Activated CD4-positive, alpha-beta T cell treated with anti-CD3 and anti-CD28 coated beads, Interleukin-2, Interleukin-6, amounts not matched to agents 100 ng/mL and 50 ng/mL, durations not matched to agents 16 hours and 8 hours (primary cell): ENCODE measurements at regions not wholly inside any gene's neighbourhood (a gene's known extent, or its start where the extent isn't known, plus 50 kb on each side); places are given as distances from the start of the nearest gene placed in this dataset.

Experiments
- DNase-seq: peaks from one replicate; pipeline ENCODE4 v3.0.0-alpha.2; 2020

GRCh38 chr7:86970986-86971385, 88.5 kb downstream of the ELAPOR2 start:
- no peak for DNase-seq

DNA sequence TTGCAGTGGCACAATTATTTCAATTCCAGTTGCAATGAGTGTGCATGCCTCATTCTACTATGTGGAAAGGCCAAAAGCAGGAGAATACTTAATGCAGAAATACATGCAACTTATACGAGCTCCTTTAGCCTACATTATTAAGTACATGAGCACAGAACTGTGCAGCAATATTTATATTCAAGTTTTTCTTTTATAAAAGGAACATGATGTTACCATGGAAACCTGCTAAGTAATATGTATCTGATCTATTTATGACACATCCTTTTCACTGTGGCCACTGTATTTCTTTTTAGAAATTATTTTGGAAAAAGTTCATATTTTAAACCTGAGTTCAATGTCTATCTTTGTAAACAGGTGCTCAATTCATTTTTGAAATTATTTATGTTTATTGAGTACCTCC, 88.9 kb downstream of the ELAPOR2 start:
- DNase-seq: no peak

DNA sequence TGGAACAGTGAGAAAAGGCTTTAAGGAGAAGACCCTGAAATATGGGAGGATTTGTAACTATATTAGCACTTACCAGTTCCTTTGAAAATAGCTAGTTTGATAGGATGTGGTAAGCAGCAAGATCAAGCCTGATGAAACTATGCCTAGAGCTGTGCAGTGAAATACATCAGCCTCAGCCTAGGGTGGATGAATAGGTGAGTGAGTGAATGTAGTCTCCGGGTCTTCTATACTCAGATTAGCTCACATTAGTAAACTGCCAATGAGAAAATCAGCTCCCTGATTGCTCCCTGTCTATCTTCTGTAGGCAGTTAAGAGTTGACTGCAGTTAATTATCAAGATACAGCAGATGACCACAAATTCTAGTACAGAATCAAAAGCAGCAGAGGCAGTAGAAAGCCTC, 89.6 kb downstream of the ELAPOR2 start:
- no peak for DNase-seq

DNA sequence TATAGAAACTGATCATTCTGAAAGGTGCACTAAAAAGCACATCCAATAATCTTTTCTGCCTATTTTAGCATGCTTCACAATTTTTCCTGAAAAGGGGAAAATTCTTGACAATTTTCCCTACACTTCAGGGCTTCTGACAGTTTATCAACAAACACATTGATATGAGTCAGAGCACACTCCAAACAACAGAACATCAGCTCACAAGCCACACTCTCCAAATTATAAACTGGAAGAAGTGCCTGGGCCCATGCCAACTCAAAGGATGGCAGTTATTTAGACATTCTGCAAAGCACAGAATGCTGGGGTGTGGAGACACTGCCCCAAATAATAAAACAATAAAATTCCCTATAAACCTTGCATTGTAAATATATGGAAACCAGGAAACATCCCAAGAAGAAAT, 90.8 kb downstream of the ELAPOR2 start:
- DNase-seq: no peak

GRCh38 chr7:86966916-86967315, 92.5 kb downstream of the ELAPOR2 start:
- DNase-seq: no peak

DNA sequence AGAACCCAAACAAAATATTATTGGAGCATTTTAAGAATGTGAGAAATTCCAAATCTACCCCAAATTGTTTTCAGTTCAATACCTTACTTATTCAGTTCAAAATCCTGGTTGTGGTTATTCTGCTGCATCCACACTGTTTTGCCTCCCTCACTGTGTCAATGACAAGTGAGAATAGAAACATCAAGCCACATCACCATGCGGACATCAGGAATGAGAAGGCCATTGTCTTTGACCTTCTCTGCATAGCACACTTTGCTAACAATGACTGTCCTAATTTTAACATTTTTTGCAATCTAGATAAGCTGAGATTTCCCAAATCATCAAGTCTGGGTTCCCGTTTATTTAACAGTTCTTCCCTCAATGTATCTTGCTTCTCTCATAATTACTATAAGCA, 93.7 kb downstream of the ELAPOR2 start:
- DNase-seq: no peak

DNA sequence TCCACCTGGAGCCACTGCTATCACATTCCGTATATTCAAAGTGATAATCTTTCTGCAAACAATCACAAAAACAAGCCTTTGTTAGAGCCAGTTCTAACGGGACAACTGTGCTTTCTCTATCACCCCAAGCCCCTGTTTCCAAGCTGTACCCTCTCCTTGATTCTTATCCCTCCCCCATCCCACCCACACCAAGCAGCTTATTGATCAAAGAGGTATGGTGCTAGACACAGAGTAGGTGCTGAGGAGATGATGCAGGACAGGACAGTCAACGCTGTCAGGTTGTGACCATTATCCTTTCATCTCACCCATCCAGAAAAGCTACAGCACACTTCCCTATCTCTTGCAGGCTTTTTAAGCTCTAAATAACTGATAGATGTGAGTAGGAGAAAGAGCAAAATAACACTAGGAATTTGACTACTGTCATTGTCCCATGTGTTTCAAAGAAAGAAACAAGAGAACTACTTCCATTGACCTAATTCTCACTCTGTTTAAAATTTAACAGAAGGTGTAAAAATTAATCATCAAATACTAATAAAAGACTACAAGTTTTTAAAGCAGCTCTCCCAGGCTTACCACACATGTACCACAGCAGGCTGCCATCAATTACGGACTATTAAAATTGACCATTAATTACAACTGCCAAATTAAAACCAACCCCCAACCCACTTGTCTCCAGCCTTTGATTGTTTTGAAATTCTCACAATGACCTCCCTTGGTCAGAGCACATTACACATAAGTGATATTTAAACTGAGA, 94.3 kb downstream of the ELAPOR2 start:
- no peak for DNase-seq

DNA sequence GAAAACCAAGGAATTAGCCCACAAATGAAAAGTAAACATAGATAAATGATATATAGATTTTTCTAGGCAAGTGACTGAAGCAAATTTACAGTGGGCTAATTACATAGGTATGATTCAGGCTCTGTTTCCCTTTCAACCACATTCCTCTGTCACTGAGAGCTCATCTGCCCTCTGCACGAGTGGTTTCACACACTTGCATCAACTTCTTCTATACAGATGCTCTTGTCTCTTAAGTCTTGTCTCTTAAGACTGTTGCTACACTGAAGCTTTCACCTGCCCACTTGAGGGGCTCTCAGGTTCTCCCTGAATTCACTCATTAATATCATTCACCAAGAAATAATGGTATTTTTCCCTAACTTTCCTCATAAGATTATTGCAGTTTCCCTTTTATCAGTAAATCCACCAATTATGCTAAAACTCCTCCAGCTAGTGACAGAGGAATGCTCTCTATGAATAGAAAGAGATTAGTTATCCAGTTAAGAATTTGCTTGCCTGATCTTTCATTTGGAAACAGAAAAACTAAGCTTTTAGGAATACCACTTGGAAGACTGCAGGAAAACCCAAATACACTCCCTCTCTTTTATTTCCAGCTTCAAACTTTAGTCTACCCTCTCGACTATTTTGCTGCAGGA, 95.7 kb downstream of the ELAPOR2 start:
- peak; percentile 7 for DNase-seq

- DNase-seq: no peak
Measured at GRCh38 chr7:86962623-86963022, 96.8 kb downstream of the ELAPOR2 start.

- DNase-seq: no peak
Measured at GRCh38 chr7:86961686-86962085, 97.8 kb downstream of the ELAPOR2 start.

DNA sequence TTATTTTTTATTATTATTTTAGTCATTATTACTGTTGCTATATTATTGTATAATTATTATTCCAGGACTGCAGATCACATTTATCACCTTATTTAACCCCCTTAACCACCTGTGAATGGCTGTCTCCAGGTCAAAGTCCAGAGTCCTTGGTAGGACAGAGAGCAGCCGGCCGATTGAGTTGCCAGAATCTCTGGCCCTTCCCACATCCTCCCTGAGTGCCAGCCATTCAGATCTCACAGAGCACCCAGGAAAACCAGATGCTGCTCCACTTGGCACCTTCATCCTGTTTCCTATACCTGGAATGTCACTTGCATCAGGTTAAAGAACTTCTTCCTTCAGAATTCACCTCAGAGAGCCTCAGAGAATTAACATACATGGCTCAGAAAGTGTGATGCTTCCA, 101.1 kb downstream of the ELAPOR2 start:
- DNase-seq: no peak

- DNase-seq: no peak
Measured at GRCh38 chr7:86956567-86956966, 102.9 kb downstream of the ELAPOR2 start.

DNA sequence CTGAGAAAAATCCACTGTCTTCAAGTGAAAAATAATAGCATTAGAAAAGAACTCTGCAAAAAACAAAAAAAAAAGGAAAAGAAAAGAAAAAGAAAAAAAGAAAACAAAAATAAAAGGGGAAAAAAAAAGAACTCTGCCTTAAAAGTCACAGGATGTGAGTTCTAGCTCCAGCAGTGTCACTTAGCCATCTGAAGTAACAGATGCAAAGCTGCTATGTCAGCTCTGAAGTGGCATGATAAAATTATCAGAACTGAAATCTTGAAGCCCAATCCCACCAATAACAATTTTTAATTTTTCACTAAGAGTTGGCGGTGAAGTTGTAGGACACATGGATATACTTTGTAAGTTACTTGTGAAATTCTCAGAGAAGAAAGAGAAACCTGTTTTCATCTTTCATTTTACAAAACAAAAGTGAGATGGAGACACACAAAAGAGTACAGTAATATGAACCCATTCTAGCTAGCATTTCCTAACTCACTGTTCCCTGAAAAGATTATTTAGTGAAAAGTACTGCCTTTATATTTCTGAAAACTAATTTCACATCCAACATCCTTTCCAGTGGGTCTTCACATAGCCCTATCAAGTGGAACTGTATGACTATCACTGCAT, 103.5 kb downstream of the ELAPOR2 start:
- DNase-seq: no peak

GRCh38 chr7:86954971-86955370, 104.5 kb downstream of the ELAPOR2 start:
- DNase-seq: no peak

- no peak for DNase-seq
Measured at GRCh38 chr7:86953653-86954336, 105.7 kb downstream of the ELAPOR2 start.

GRCh38 chr7:86953219-86953618, 106.2 kb downstream of the ELAPOR2 start:
- DNase-seq: no peak

DNA sequence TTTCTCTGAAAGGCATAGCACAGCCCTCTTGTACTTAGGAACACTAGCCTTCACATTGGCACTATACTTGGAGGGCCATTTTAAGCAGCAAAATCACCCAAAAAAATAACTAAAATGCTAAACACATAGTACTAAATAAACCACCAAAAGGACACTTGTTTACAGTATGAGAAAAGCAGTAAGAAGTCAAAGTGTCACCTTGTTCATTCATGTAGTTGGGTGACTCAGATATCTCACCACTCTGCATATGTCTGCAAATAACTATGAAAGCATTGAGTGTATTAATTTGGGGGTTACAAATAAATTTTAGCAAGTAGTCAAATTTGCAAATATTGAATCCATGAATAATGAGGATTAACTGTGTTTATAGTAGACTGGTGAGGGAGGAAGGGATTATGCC, 107.6 kb downstream of the ELAPOR2 start:
- DNase-seq: no peak

- no peak for DNase-seq
Measured at GRCh38 chr7:86950944-86951343, 108.5 kb downstream of the ELAPOR2 start.

- DNase-seq: no peak
Measured at GRCh38 chr7:86950360-86950759, 109.1 kb downstream of the ELAPOR2 start.

- no peak for DNase-seq
Measured at GRCh38 chr7:86949779-86950260, 109.6 kb downstream of the ELAPOR2 start.

DNA sequence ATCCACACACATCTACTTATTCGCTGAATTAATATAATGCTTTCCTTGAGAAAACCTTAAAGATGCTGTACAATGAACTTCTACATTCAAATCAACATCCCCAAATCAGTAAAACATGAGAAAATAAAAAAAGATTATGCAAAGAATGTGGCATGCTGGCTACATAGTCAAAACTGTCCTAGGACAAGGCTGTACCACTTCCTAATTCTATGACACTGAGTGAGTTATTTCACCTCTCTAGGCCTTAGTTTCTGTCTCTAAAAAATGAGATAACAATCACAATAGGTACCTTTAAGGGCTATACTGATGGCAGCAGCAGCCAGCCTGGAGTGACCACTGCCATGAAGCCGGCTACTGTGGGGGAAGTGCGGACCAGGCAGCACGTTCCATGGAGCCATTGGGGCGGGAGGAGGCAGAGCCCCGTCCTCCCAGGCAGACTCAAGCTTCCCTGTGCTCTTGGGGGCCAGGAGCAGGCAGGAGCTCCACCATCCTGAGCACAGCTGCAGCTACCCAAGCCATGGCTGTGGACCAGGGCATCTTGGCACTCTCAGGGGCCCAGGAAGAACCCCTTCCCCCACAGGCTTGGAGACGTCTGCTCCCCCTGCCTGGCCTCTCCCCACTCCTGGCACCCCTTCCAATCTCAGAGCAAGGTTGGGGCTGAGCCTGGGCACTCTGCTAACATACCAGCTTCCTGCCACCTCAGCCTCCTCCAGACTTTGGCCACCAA, 110.2 kb downstream of the ELAPOR2 start:
- DNase-seq: no peak

DNA sequence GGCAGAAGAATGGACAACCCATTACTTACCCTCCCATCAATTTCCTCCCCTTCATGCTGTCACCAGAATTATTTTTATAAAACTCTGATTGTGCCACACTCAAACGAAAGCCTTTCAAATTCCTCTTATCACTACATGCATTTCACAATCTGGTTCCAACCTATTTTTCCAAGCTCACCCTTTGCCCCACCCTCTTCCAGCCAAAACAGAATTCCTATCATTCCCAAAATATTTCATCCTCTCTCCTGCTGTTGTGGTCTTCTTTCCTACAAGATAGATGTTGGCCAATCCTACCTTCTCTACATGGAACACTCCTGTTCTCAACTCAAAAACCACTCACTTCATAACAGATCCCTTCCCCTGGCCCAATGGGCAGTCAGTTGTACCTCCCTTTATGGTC, 111.5 kb downstream of the ELAPOR2 start:
- no peak for DNase-seq

DNA sequence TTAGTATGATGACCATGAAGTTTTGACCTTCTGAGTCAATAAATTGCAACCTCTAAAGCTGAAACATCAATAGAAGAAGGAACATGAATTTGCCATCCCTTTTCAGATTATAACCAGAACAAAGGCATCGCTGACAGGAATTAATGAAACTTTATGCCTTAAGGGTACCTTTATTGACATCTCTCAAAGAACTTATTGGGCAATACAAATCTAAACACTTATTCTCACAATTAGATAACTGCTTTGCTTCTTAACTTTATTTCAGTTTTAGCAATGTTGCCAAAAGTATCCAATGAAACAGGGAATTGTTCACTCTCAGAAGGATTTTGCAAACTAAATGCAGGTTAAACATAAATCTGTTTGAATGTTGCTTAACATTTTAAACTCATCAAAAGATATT, 116.0 kb downstream of the ELAPOR2 start:
- DNase-seq: no peak
